Activated CD8-positive, alpha-beta memory T cell treated with anti-CD3 and anti-CD28 coated beads for 1 hour (primary cell): ENCODE measurements at regions not wholly inside any gene's neighbourhood (a gene's known extent, or its start where the extent isn't known, plus 50 kb on each side); places are given as distances from the start of the nearest gene placed in this dataset.
"Not testable (repeated sequence)": the region's sequence is repeated elsewhere in the genome, so short reads cannot be mapped to it uniquely, and the experiment has no call there.

Experiments used
- DNase-seq, 2 donors: peaks; one replicate each; pipeline ENCODE4 v3.0.0-alpha.2; 2020; ENCODE audit warnings: low read depth in 1 of 2; ENCODE audit errors: extremely low read depth in 1 of 2

GRCh38 chr3:27560484-27561056 is 76.4 kb upstream of the SLC4A7 start:
- no peak for DNase-seq

- DNase-seq: no peak
Observed at GRCh38 chr3:27559835-27560234, 75.7 kb upstream of the SLC4A7 start.

GRCh38 chr3:27559381-27559780 is 75.2 kb upstream of the SLC4A7 start:
- no peak for DNase-seq

GRCh38 chr3:27557411-27557810 is 73.2 kb upstream of the SLC4A7 start:
- DNase-seq: no peak

- DNase-seq: no peak
Observed at GRCh38 chr3:27556887-27557286, 72.7 kb upstream of the SLC4A7 start.

GRCh38 chr3:27554706-27555105 is 70.5 kb upstream of the SLC4A7 start:
- DNase-seq: no peak

- DNase-seq: no peak
Observed at GRCh38 chr3:27553886-27554540, 69.8 kb upstream of the SLC4A7 start.

- not testable (repeated sequence) for DNase-seq
Observed at GRCh38 chr3:27552708-27553107, 68.5 kb upstream of the SLC4A7 start.

- DNase-seq: not testable (repeated sequence)
Observed at GRCh38 chr3:27551413-27551812, 67.2 kb upstream of the SLC4A7 start.

GRCh38 chr3:27545061-27545460 is 60.9 kb upstream of the SLC4A7 start:
- DNase-seq: no peak

GRCh38 chr3:27544372-27544865 is 60.2 kb upstream of the SLC4A7 start:
- DNase-seq: no peak

GRCh38 chr3:27542476-27542875 is 58.3 kb upstream of the SLC4A7 start:
- DNase-seq: no peak

GRCh38 chr3:27540231-27540630 is 56.0 kb upstream of the SLC4A7 start:
- no peak for DNase-seq

- DNase-seq: no peak
Observed at GRCh38 chr3:27536491-27536890, 52.3 kb upstream of the SLC4A7 start.

- DNase-seq: no peak
Observed at GRCh38 chr3:27535809-27536392, 51.7 kb upstream of the SLC4A7 start.

GRCh38 chr3:27533718-27534573 is 49.8 kb upstream of the SLC4A7 start:
- no peak for DNase-seq
